ENCODE measurements at regions not wholly inside any gene's neighbourhood (a gene's known extent, or its start where the extent isn't known, plus 50 kb on each side); places are given as distances from the start of the nearest gene placed in this dataset.
"Not testable (repeated sequence)": the region's sequence is repeated elsewhere in the genome, so short reads cannot be mapped to it uniquely, and the experiment has no call there.

DNA sequence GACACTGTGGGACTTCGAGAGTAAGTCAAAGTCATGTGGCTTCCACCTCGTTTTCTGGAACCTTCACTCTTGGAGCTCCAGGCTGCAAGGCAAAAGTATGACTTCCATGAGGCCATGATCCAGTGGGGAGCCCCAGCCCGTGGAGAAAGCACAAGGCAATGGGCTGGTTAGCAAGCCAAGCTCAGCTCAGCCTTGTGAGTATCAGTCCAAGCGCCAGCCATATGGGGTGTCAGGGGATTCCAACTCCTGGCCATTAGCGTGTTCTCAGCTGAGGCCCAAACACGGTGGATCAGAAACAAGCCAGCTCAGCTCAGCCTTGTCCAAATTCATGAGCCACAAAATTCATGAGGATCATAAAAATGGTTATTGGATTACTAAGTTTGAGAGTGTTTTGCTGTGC is 261.0 kb downstream of the RHOU start:
- no peak for DNase-seq

DNA sequence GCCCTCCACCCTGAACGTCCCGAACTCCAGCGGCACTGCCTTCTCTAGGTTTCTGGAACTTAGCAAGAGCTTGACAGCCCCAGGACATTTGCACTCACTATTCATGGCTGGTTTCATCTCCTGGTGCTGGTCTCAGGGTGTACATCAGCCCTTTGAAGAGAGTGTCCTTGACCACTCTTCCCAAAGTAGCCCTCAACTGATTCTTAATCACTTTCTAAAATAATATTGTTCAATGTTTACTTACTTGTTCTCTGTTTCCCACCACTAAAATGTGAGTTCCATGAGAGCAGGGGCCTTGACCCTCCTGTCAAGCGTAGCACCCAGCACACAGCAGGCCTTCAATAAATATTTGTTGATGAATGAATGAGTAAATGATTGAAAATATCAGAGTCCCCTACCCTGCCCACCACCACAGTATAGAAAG is 262.5 kb downstream of the RHOU start:
- no peak for DNase-seq

DNA sequence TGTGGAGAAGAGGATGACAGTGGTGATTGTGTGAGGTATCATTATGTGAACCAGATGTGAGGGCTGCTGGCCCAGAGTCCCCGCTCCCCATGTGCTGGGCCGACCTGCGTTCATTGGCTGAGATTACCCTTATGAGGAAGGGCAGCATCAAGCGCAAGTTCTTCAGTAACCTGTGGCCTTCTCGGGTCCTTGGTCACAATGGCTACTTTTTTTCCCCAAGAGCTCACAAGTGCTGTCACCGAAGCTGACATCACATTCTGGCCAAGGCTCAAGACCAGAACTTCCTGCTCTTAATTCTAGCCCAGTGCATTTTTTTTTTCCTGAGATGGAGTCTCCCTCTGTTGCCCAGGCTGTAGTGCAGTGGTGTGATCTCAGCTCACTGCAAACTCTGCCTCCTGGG is 262.9 kb downstream of the RHOU start:
- DNase-seq: no peak

DNA sequence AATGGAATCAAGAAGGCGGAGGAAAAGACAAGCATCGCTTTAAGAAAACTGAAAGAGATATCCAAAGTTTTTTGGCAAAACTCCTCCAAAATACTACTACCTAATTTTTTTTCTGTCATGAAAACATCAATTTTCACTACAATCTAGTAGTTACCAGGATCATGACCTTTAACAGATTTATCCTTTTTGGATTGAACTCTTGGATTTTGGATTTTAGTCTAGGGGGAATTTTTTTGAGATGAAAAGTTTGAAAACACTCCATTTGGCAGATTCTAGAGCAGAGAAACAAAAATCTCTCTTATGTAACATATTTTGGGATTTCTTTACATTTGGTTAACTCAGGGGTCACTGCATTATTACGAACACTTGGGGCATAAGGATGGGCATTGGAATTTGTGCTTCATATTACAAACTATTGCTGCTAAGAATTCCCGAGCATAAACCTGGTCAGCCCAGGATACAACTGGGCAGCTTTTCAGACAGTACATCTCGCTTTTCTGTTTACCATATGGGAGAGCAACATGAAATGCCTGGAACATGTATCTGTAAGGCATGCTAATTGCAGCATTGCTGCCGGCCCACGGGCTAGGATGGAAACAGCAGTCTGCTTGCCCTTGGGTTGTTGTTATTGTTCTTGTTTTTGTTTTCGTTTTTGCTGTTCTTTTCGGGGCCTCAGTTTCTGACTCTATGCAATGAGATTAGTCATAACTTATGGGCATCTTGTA is 264.3 kb downstream of the RHOU start:
- DNase-seq: no peak

DNA sequence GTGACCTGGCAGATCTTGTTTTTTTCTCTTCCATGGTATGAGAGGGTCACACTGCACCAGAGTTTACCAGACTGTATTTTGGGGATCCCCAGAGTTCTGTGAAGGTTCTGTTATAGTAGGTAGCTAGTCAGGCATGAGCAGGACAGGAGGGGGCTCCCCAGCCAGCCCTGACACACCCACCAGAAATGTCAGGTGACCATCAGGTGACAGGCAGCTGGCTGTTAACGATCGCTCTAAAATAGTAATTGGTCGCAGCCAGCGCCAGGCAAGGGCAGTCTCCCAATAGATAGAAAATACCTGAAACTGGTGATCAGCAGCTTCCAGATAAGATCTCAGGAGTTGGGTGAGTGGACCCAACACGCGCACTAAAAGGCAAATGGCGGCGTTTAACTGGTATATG is 264.9 kb downstream of the RHOU start:
- DNase-seq: no peak

DNA sequence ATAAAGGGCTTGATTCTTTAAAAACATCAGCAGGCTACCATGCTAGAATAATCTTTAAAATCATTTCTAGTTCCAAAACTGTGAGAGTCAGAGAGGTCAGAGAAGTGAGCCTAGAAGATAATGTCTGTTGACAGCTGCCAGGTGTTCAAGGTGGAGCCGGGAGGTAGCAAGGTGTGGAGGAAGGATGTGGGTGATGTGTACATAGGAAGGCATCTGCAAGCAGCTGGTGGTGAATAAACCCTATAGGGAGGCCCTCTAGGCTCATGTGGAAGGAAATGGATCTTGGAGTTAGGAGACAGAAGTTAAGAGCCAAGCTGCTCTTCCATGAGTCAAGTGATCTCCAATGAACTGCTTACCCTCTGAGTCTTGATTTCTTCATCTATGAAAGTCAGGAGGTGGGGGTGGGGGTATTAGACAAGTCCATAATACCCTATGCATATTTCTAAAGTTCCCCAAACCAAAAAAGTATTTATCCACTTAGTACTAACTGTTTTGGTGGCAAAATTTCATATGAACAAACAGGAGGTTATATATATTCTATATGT is 266.3 kb downstream of the RHOU start:
- no peak for DNase-seq

DNA sequence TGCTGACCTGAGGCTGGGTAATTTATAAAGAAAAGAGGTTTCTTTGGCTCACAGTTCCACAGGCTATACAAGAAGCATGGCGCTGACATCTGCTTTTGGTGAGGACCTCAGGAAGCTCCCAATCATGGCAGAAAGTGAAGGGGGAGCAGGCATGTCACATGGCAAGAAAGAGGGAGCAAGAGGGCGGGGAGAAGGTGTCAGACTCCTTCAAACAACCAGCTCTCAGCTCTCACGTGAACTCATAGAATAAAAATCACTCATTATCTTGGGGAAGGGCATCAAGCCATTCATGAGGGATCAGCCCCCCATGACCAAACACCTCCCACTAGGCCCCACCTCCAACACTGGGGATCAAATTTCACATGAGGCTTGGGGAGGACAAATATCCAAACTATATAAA is 266.8 kb downstream of the RHOU start:
- DNase-seq: no peak

DNA sequence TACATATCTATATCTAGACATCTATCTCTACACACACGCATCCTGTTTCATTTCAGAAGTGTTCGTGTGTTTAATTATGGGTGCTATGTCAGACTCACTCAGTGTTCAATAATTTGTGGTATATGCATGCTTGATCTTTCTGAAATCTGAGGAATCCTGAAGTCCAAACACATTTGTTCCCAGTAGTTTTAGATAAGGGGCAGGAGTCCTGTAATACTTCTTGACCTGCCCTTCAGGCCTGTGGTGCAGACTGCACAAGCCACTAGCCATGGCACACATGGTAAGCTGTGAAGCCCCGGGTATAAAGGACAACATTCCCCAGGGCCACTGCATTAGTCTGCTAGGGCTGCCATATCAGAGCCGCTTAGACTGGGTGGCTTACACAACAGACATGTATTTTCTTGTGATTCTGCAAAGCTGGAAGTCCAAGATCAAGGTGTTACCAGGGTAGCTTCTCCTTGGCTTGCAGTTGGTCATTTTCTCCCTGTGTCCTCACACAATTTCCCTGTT is 267.2 kb downstream of the RHOU start:
- DNase-seq: no peak

DNA sequence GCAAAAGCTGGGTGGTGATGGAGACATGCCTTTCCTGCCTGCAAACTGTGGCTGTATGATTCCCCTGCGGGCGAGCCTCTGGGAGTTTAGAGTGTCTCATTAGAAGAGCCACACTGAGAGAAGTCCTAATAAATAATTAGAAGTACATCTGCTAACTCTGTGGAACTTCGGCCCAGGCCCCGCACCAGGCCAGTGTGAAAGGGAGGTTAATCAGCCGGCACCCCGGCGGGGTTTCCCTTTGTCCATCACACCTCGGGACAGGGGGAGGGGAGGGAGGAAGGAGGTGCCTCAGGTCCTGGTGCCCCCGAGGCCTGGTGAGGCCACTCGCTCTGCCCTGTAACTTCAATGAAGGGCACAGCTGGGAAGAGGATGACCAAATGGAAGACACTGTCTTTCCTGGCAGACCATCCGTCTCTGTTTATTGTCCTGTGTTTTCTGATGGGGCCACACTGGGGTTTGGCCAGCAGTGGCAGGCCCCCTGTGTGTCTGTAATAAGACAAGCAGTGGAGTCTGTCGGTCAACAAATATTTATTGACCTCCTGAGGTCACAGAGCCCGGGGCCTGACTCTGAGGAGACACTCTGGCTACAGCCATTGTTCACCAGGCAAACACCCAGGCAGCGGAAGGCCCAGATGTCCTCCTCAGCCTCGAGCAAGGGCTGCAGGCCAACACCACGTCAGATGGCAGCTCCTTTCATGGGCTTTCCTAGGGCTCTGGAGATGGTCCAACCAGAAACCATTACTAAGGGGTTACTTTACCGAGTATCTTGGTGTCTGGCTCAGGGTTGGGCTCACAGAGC is 267.5 kb upstream of the RAB4A start:
- no peak for DNase-seq

DNA sequence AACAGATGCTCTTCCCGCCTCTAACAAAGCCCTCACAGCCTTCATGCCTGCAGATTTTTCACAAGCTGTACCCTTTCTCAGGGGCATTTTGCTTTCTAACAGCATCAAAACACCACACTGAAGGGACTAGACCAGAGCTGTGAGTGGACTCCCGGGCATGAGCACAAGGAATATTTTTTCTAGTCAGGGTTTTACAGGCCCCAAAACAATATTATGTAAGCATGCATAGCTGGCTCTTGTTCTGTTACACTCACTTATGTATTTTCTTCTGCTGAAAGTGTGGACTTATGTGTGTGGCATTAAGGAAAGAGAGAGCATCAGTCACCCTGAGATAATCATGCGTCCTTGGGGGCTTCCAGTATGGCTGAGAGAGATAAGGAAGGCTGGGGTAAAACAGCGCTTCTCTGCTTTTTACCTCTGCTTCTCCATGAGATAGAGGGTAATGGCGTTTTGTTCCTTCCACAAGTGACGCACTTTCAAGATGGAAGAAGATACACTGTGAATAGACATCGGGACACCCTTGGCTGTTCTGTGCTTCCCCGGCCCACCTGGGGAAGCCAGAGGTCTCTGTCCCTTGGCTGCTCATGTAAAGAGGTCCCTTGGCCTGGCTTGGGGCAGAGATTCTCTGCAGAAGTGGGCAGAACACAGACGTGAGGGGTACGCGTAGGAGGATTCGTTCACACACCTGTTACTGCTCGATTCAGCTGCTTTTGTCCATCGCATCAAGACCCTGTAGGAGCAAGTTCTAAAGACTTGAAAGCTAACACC is 266.7 kb upstream of the RAB4A start:
- no peak for DNase-seq

DNA sequence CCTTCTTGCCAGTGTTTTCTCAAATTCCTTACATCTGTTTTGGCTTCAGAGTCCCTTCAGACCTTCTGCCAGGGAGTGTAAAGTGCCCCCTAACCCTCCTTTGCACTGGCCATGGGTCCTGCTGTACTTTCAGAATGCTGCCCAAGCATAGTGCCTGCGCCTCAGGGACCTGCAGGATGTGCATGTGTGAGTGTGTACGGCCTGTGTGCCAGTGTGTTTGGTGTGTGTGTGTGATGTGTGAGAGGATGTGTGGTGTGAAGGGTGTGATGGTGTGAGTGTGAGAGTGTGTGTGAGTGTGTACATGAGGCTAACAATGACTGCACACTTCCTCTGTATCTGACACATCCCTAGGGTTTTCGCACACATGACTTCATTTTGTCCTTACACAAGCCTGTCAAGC is 265.8 kb upstream of the RAB4A start:
- no peak for DNase-seq

DNA sequence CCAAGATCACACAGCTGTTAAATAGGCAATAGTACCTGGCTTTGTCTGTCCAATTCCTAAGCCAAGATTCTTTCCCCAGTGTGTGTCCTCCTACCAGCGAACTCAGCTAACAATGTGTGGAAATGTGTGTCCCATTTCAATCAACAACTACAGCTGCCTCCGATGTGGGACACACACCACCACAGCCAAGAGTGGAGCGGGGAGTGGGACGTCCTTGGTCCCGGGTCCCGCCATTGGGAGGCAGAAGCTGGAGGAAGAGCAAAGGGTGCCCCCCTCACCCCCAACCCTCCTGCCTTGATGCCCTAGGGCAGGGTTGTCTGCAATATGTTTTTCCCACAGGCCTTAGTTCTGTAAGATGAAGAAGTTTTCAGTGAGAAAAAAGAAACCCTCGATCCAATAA is 265.4 kb upstream of the RAB4A start:
- no peak for DNase-seq

DNA sequence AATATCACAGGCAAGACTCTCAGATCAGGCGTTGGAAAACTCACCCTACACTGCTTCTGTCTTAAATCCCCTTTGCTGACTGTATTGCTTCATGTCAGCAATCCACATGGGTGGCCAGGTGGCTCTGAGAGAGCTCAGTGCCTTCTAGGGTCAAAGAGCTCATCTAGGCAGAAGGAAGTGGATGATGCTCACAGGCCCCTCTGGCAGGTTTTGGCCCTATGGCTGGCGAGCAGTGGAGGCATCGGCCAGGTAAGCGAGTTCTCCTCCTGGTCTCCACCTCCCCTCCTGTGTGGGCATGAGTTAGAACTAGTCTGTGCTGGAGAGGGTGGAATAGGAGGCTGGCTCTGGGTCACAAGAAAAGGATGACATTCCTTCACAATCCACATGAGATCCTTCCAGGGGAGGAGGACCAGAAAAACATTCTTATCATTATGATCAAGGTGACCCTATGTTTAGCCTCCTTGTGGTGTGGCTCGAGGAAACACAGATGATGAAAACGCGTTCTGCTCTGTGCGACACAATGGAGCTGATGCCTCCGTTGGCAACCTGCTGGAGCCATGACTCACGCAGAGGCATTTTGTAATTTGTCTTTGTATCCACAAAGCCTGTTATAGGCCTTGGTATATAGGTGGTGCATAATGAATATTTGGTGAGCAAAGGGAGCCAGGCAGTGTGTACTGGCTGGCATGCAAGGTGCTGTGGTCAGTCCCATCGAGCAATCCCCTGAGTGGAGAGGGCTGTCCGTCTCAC is 264.6 kb upstream of the RAB4A start:
- DNase-seq: no peak

DNA sequence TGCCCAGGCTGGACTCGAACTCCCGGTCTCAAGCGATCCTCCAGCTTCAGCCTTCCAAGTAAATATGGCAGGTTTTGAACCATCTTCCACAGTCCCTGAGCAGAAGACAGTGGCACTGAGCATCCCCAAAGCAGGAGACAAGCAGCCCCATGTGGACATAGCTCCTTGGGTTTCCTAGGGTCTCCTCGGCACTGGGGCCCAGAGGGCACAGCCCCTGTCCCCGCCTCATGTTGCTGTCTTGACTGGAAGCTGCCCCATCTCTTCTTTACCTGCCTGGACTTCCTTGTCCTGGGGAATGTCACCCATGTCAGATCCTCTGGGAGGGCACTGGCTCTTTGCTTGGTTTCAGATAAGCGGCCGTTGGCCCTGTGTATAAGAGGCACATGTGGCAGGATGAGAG is 263.7 kb upstream of the RAB4A start:
- DNase-seq: no peak

DNA sequence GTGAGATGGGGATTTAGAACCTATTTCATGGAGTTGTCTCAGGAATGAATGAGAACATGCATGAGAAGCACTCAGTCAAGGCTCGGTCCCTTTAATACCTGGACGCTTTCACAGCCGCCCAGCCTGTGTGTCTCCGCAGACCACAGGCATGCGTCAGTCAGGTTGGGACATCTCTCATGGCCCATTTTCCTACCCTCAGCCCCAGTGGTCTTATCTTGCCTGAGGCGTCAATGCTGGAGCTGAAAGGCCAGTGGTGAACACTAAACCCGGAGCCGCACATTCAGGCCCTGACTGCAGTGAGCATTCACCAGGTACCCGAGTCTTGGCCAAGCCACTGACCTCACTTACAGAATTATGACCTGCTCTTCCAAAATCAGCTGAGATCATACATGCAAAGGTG is 263.2 kb upstream of the RAB4A start:
- no peak for DNase-seq

DNA sequence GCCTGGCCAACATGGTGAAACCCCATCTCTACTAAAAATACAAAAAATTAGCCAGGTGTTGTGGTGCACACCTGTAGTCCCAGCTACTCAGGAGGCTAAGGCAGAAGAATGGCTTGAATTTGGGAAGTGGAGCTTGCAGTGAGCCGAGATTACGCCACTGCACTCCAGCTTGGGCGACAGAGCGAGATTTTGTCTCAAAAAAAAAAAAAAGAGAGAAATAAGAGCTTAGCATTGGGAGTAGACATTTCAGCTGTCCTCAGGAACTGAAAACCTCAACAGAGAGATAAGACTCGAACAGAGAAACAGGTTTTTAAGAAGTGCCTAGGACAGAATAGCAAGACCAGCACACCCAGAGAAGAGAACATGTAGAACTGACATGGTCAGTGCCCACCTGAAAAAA is 262.6 kb upstream of the RAB4A start:
- not testable (repeated sequence) for DNase-seq

DNA sequence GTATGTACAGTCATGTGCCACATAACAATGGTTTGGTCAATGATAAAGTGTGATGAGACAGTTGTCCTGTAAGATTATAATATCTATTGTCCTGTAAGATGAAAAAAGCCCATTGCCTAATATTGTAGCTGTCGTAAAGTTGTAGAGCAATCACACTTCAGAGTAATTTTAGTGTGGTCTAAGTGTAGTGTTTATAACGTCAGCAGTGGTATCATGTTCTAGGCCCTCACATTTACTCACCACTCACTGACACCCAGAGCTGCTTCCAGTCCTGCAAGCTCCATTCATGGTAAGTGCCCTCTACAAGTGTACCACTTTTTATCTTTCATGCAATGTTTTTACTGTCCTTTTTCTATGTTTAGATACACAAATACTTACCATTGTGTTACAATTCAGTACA is 259.9 kb upstream of the RAB4A start:
- no peak for DNase-seq

DNA sequence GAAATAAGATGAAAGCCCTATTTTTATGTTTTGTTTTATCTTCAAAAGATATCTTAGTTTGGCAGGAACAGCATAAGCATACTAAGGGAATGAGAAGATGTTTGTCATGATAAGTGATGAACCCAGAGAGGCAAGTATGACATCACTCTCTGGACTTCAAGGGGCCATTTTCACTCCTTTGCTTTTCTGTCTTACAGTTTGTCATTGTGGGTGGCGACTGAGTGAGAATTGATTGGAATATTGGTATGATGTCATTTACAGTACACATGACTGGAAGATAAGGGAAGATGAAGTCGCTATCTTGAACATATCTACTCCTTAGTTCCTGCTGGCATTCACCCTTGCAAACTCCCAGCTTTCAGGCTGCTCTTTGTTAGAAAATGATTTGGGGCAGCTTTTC is 258.1 kb upstream of the RAB4A start:
- DNase-seq: no peak

DNA sequence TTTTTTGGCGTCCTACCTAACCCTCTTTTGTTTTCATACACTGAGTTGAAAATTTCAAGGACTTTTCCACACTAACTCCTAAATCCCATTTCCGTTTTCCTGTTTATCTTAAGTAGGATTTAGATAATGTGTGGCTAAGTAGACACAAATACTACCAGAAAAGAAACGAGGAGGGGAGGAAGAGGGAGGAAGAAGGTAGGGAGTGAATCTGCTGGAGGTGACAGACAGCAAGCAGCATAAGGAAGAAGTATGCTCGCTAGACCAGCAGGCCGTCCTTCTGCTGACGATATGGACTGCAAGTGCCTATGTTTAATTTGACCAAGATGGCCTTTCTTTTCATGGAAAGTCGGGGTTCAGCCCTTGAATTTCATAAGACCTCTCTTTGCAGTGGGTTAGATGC is 256.9 kb upstream of the RAB4A start:
- DNase-seq: no peak

DNA sequence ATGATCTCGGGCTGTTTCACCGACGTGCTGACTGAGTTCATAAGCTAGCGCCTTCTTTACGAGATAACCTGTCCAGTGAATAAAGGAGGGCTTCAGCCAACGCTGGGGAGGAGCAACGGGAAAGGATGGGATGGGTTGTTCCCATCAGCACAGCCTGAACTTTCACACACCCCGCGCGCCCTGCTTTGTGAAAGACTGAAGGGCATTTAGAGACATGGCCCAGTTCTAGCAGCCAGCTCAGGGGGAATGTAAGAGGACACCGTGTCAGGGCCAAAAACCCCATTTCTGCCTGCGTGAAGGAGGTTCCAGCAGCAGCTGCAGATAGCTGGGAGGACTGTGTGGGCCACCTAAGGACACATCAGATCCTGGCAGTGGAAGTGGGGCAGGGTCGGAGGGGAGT is 255.1 kb upstream of the RAB4A start:
- DNase-seq: no peak

DNA sequence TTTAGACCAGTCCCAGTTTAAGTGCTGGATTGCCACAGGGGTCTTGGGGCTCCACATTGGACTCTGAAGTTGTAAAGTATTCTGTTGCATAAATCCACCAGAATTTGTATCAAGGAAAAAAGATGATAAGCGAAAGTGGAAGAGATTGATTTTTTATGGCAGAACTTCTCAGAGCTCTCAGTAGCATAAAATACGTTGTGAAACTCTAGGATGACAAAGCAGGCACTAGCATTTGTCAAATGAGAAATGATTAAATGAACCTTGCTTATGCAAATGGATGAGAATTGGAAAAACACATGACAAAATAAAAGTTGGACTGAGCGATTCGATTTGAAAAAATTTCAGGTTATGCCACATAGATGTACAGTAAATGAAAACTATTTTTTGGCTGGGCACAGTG is 253.8 kb upstream of the RAB4A start:
- no peak for DNase-seq

DNA sequence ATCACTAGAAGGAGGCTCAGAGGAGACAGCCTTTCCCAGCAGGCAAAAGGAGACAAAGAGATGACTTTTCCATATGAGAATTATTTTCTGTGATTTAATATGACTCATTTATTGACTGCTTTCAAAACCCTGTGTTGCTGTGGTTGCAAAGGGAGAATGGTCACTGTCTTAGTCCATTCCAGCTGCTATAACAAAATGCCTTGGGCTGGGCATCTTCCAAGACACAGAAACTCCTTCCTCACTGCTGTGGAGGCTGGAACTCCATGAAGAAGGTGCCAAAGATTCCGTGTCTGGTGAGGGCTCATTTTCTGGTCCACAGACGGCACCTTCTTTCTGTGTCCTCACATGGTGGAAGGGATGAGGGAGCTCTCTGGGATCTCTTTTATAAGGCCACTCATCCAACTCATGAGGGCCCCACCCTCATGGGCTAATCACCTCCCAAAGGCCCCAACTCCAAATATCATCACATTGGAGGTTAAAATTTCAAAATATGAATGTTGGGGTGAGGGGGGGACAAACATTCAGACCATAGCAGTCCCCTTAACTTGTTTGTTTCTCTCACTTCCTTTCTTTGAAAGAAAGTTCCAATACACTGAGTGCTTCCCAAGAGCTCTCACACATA is 252.1 kb upstream of the RAB4A start:
- DNase-seq: no peak
